HG03521 (cell line): ENCODE measurements at regions not wholly inside any gene's neighbourhood (a gene's known extent, or its start where the extent isn't known, plus 50 kb on each side); places are given as distances from the start of the nearest gene placed in this dataset.

Experiments used
- ATAC-seq: cut with Tn5 transposase; IDR thresholded peaks from one replicate; pipeline ENCODE4 v1.9.1; 2021; ENCODE audit warnings: mild to moderate bottlenecking, moderate library complexity; ENCODE audit not compliant: unreplicated experiment

- no peak for ATAC-seq
These were observed 287.9 kb downstream of the SMARCA2 start for GRCh38 chr9:2303056-2303455.

DNA sequence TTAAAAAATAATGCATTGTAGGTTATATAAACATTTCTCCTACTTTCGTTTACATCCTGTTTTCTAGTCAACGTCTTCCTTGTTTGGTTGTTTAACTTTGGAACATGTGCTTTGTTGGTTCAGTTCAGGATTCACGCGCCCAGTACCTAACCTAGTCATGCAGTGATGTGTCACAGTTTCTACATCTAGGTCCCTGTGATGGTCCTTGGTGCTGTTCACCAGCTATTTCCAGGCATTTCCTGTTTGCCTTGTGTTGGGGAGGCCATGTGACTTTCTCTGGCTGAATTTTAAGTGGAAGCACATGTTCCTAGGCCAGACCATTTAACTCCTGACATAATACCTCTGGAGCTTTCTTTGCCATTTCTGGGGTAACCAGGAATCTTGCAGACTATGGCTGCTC, 292.3 kb downstream of the SMARCA2 start:
- no peak for ATAC-seq

- no peak for ATAC-seq
These were observed 296.8 kb downstream of the SMARCA2 start for GRCh38 chr9:2311920-2312319.

DNA sequence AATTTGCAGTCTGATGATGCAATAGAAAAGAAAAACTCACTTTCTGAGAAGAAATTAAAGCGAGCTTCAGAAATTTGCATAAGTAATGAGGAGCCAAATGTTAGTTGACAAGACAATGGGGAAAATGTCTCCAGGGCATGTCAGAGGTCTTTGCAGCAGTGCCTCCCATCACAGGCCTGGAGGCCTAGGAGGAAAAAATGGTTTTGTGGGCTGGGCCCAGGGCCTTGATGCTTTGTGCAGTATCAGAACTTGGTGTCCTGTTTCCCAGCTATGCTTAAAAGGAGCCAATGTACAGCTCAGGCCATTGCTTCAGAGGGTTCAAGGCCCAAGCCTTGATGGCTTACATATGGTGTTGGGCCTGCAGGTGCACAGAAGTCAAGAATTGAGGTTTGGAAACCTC, 298.4 kb downstream of the SMARCA2 start:
- ATAC-seq, result no peak

DNA sequence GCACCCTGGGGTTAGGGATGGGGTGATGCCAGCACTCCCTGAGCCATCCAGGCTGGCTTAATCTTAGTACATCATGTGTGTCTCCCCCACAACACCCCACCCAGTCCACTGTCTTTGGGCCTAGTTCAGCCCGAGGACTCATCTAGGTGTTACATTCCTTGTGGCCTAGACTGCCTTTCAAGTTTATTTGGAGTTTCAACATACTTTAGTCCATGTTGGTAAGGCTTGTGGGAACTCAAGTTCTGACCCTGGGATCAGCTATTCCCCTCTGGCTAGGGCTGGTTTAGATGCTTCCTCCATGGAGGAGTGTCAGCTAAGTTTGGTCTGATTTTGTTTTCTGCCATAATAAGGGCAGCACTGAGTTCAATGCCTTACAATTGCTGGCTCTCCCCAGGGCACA, 302.4 kb downstream of the SMARCA2 start:
- ATAC-seq, result no peak

DNA sequence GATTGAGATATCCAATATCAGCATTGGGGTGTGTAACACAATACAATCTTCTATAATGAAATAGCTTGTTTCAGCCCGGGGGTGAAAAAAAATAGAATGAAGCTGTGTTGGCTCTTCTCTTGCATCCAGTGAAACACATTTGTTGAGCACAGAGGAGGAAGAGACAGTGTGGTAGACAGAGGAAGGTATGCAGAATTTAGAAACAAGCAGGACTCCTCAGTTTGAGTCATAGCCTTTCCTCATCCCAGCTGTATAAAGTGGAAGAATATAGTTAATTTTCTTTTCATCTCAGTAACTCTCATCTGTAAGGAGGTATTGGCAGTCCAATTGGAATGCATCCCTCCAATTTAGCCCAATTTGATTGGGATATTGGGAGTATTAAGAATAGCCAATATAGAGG, 302.2 kb upstream of the VLDLR start:
- no peak for ATAC-seq

- no peak for ATAC-seq
These were observed 301.5 kb upstream of the VLDLR start for GRCh38 chr9:2320114-2320513.

DNA sequence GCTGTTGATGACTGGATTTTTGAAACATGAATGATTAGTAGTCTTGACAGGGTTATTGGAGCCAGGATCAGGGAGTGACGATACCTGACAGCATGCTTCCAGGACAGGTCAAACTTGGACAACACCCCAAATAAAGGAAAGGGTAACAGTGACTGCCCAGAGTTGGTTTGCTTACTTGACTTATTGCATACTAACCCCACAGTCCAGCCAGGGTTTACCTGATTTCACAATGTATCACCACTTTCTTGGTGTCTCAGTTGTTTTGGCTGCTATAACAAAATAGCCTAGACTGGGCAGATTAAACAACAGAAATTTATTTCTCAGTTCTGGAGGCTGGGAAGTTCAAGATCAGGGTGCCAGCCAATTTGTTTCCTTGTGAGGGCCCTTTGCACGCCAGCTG, 301.0 kb upstream of the VLDLR start:
- no peak for ATAC-seq

DNA sequence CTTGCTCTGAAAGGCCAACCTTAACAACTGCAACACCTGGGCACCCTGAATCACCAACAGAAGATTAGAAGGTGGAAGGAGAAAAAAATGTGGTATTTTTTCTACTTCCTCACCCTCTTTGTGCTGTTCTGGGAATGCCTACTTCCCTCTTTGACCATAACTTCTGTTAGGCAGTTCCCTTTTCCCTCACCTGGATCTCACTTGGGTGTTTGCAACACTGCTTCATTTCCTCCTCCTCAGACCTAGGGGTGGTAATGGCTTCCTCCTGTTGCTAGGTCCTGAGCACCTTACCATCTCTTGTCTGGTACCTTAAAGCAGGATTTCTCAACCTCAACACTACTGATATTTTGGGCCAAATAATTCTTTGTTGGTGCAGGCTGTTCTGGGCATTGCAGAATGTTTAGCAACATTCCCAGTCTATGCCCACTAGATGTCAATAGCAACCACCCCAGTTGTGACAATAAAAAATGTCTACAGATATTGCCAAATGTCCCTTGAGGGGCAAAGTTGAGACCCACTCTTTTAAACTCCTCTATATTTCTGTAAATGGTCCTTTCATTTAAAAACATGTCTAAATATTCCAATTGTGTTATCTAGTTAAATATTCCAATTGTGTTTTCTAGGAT, 300.0 kb upstream of the VLDLR start:
- no peak for ATAC-seq

- no peak for ATAC-seq
These were observed 296.8 kb upstream of the VLDLR start for GRCh38 chr9:2324742-2325141.

DNA sequence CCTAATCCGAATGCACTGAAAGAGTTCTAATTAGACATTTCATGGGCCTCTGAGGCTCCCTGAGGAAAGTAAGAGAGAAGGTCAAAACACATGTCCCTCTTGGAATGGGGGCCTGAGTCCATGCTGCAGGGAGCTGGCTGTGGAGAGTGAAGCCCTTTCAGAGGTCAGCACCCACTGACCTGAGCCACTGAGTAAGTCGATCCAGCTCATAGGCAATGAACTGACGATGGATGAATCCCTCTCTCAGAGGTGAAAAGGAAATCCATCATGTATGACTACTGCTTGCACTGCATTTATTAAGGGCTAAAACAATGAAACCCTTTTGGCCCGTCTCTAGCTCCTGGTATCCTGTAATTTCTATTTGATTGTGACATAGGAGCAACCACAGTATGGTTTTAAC, 288.9 kb upstream of the VLDLR start:
- ATAC-seq, result no peak

DNA sequence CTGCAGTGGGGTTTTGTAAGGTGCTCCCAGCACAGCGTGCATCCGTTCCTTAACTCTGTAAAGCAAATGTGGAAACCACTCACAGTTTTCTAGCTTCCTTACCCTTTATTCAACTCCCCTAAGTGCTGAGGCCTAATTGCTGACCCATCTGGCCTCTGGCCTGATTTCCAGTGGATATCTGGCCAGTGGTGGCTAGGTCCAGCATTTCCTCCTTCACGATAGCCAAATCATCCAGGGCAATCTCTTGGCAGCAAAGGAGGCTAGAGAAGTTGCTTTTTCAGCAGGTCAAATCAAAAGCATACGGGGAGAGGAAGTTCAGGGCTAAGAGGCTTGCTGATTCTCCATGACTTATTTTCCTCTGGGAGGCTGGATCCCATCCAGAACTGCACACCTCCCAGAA, 286.3 kb upstream of the VLDLR start:
- ATAC-seq, result no peak

DNA sequence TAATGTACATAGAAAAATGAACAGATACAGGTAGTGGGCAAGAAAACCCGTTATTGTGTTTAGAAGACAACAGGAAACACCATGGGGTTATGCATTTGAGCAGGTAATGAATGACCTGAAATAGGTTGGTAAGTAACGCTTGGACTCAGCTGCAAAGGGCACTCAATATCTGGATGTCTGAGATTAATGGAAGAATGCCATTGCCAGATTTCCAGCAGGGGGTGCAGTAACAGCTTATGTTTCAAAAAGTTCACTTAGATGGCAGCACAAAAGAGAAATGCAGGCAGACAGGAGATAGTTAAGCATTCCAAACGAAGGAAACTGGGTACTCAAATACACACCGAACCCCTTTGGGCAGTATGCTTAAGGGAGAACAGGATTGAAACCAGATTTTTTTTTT, 285.5 kb upstream of the VLDLR start:
- ATAC-seq, result no peak

- no peak for ATAC-seq
These were observed 284.5 kb upstream of the VLDLR start for GRCh38 chr9:2337131-2337530.

DNA sequence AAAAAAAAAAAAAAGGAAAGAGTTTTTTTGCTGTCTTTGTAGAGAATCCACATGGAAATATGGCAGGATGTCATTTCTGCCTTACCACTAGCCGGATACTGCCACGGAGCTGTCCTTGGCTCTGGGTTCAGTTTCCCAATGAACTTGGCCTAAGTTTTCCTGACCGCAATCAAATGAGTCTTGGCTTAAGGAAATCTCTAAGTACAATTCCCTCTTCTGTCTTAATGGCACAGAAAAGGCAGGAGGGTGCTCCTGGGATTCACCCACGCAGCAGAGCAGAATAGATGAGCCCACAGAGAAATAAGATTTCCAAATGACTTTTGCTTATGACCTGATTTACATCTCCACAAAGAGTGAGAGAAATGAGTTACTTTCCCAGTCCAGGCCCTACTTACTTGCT, 284.0 kb upstream of the VLDLR start:
- no peak for ATAC-seq

DNA sequence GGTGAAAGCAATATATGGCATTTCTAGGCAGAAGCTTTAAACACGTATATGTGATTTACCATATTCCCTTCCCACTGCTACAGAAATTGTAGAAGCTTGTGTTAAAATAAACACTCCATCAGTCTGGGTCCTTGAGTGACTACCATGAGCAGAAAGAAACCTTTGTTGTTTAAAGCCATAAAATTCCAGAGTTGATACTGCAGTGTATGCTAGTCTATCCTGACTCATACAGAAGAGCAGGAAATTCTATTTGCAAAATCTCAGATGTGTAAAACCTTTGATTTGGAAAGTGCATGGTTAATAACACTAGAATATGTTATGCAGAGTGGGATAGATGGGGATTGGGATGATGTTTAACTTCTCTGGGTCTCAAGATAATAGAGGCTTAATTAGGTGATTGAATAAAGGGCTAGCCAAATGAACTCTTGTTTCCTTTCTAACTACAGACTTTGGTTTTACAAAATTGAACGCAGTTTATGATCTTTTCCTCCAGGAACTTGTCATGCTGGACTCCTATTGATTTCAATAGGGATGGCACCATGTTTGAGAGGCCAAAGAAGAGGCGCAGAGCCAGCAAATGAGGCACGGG, 282.7 kb upstream of the VLDLR start:
- ATAC-seq, result no peak

- ATAC-seq, result no peak
These were observed 282.2 kb upstream of the VLDLR start for GRCh38 chr9:2339416-2339815.

DNA sequence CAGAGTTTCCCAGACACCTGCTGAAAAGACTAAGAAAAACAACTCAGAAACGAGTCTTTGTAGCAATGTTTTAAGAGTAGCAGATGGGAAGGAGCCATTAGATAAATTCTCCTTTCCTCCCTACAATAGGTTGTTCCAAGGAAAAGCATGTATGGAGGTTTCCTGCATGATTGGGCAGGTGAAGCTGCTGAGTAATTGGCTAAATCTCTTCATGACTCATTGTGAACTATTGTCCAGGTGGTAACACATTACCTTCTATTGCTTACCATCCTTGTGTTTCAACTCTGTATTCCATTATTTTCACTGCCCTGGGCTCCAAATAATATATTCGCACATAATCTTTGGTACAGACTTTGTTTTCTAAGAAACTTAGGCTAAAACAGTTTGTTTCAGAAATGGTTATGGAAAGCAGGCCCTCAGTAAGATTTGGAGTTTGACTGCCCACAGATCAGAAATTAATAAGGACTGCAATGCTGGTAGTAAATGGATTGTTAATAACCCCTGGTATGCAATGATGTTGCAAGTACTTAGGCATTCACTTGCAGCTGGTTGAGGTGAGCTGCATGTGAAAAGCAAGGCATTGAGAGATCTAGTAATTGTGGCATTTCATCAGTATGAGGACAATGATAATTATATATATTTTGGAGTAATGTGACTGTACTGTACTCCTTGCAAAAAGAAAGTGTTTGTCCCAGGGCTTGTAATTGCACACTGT, 281.4 kb upstream of the VLDLR start:
- ATAC-seq, result no peak

DNA sequence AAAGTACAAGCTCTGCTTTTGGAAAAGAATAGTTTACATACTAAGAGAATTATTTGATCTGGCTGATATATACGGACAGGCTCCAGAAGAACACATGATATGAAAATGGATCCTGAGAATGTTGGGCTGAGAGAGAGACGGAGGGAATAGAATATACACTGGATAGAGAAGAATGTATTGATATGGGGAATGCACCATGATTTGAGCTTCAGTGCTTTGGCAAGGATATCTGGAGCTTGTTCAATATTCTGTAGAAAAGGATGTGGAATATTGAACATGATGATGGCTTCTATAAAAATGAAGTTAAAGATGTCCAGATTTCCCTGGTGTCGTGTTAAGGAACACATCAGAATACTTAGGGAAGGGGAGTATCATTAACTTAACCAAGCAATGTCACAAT, 280.5 kb upstream of the VLDLR start:
- ATAC-seq, result no peak

GRCh38 chr9:2341956-2342355, 279.6 kb upstream of the VLDLR start:
- ATAC-seq, result no peak

DNA sequence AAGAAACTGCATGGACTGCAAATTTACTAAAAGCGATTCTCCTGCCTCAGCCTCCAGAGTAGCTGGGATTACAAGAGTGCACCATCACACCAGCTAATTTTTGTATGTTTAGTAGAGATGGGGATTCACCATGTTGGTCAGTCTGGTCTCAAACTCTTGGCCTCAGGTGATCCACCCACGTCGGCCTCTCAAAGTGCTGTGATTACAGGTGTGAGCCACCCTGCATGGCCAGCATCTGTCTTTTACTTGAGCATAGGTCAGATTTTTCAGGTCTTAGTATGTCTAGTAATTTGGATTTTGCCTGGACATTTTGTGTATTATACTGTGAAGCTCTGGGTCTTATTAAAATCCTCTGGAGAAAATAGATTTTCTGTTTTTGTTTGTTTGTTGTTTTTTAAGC, 277.8 kb upstream of the VLDLR start:
- ATAC-seq, result no peak

- ATAC-seq, result no peak
These were observed 277.2 kb upstream of the VLDLR start for GRCh38 chr9:2344436-2344835.

DNA sequence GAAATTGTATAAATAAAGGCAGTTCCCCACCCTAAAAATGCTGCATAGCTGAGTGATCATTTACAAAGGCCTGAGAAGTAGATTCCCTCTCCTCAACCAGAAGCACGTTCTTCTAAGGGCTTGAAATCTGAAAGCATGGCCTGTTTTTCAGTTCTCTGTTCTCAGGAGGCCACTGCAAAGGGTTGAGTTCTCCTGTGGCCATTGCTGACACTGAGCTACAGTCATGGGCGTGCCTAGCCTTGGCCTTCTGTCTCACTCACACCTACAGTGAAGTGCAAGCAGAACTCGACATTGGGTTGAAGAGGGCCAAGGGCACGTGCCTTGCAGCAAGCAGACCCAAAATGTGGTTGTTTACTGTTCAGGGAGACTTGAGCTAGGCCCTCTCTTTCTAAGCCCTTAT, 276.6 kb upstream of the VLDLR start:
- no peak for ATAC-seq
